Fibroblast of villous mesenchyme (primary cell): ENCODE measurements at regions not wholly inside any gene's neighbourhood (a gene's known extent, or its start where the extent isn't known, plus 50 kb on each side); places are given as distances from the start of the nearest gene placed in this dataset.
A peak's percentile ranks its signal among the peaks of the same experiment; 100 is the strongest.

Experiments used
- DNase-seq: peaks from one replicate; pipeline ENCODE4 v3.0.0-alpha.2; 2010; ENCODE audit warnings: low read depth
- H3K4me3 ChIP-seq: 2 replicates; pipeline ENCODE4 v1.5.1; 2011; ENCODE audit warnings: low read depth, mild to moderate bottlenecking, low read length
- TF ChIP-seq, protein P1 (sequence below): IDR thresholded peaks from 2 replicates; pipeline ENCODE4 v1.5.1; 2012; ENCODE audit warnings: low read depth, mild to moderate bottlenecking, low read length; ENCODE audit not compliant: insufficient read depth

DNA sequence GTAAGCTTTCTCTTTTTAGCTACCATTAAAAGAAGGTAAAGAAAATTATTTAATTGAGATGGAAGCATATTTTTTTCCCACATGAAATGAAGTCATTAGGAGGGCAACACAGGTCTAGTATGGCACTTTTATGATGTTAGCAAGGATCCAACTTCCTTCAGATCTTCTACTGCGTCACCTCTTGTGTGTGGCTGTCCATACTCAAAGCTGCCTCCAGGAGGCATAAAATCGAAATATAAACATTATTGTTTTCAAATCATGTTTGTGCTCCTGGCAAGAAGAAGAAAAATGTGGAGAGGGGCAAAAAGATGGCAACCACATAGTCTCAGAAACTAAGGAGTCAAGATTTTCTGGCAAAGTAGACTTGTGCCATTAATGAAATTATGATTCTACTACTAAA, 791.7 kb upstream of the EPHA6 start:
- no peak overlapping the region for H3K4me3 ChIP-seq
- TF ChIP-seq, protein P1, sequence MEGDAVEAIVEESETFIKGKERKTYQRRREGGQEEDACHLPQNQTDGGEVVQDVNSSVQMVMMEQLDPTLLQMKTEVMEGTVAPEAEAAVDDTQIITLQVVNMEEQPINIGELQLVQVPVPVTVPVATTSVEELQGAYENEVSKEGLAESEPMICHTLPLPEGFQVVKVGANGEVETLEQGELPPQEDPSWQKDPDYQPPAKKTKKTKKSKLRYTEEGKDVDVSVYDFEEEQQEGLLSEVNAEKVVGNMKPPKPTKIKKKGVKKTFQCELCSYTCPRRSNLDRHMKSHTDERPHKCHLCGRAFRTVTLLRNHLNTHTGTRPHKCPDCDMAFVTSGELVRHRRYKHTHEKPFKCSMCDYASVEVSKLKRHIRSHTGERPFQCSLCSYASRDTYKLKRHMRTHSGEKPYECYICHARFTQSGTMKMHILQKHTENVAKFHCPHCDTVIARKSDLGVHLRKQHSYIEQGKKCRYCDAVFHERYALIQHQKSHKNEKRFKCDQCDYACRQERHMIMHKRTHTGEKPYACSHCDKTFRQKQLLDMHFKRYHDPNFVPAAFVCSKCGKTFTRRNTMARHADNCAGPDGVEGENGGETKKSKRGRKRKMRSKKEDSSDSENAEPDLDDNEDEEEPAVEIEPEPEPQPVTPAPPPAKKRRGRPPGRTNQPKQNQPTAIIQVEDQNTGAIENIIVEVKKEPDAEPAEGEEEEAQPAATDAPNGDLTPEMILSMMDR: peak; percentile 15

GRCh38 chr3:96027718-96028117, 786.7 kb upstream of the EPHA6 start:
- no peak for DNase-seq
- TF ChIP-seq, protein P1: no peak
- H3K4me3 ChIP-seq: peak overlapping the region; percentile 38

More for the DNA sequence above, 791.7 kb upstream of the EPHA6 start:
- no peak for DNase-seq

DNA sequence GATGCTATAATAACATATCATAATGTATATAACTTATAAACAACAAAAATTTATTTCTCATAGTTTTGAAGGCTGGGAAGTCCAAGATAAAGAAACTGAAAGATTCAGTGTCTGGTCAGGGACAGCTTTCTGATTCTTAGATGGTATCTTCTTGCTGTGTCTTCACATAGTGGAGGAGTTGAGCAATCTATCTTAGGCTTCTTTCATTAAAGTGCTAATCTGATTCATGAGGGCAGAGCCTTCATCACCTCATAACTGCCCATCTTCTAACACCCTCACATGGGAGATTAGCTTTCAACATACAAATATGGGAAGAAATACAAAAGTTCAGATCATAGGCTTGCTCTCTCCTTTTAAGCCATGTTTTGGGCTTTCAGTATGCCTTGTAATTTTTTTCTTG, 774.8 kb upstream of the EPHA6 start:
- H3K4me3 ChIP-seq: no peak overlapping the region
- TF ChIP-seq, protein P1: no peak
- DNase-seq: peak; percentile 17

DNA sequence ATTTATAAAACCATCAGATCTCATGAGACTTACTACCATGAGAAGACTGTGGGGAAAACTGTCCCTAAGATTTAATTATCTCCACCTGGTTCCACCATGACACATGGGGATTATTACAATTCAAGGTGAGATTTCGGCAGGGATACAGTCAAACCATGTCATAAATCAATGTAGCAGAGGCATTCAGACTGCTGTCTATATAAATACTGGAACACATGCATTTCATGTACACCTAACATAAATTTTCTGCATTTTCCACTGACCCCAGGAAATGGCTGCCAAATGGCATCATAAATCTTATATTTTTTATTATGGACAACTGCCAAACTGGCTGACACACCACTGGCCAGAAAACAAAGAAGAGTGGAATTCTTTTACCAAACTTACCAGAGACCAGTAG, 755.1 kb upstream of the EPHA6 start:
- TF ChIP-seq, protein P1: no peak
- no peak for DNase-seq
- H3K4me3 ChIP-seq: no peak overlapping the region

DNA sequence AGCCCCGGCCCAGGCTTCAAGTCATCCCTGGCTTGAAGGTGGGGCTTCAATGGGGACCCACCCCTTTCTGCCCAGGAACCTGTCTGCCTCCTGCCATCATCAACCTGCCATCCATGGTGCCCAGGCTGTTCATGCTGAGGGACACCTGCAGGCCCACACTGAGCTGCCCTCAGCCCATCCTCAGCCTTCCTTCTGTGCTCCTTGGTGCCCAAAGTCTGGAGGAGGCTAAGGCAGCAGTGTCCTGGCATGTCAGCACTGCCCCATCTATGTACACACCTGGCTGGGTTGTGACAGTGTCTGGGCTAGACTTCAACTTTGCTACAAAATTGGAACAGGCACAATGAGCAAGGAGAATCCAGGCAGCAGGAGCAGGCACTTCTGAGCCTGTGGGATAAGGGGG, 745.3 kb upstream of the EPHA6 start:
- DNase-seq: no peak
- TF ChIP-seq, protein P1: no peak
- no peak overlapping the region for H3K4me3 ChIP-seq

GRCh38 chr3:96070678-96071077, 743.7 kb upstream of the EPHA6 start:
- H3K4me3 ChIP-seq: no peak overlapping the region
- no peak for DNase-seq
- TF ChIP-seq, protein P1: no peak

- no peak for DNase-seq
- H3K4me3 ChIP-seq: no peak overlapping the region
- TF ChIP-seq, protein P1: no peak
Observed at GRCh38 chr3:96071097-96071496, 743.3 kb upstream of the EPHA6 start.
